ENCODE measurements at regions not wholly inside any gene's neighbourhood (a gene's known extent, or its start where the extent isn't known, plus 50 kb on each side); places are given as distances from the start of the nearest gene placed in this dataset.

DNA sequence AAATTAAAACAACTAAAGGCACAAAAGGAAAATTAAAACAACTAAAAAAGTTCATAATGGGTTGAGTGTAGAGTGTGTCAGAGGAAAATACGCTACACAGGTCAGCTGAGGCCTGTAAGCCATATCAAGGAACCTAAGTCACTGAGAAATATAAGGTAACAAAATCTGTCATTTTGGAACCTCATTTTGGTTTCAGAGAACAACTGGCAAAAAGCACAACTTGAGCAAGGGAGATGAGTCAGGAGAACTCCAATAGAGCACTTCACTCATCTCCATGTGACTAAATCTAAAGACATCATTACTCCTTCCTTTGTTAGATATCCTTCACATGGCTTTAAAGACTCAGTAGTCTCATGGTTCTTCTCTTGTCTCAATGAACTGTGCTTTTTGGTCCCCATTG lies 269.4 kb upstream of the POU5F2 start:
- DNase-seq (ENCODE audit: low read depth, low spot score), result no peak
- no peak overlapping the region for H3K27ac ChIP-seq (ENCODE audit: low read length)
- no peak for ATAC-seq
- no peaks in the 10 kb centered on the region for H3K9me3 ChIP-seq (ENCODE audit: control insufficient read depth, insufficient read depth, low read depth, low read length)
- TF ChIP-seq POLR2AphosphoS5 (IDR thresholded peaks at IDR 0.05; ENCODE audit: low read depth, low read length) (no peak), SIN3A (IDR thresholded peaks at IDR 0.05; ENCODE audit: borderline replicate concordance, insufficient read depth, low read depth, low read length) (no peak), TCF7L2 (IDR thresholded peaks at IDR 0.05; ENCODE audit: low read depth, low read length) (no peak), CTCF (IDR thresholded peaks at IDR 0.05) (no peak)
- TF ChIP-seq, protein P1, sequence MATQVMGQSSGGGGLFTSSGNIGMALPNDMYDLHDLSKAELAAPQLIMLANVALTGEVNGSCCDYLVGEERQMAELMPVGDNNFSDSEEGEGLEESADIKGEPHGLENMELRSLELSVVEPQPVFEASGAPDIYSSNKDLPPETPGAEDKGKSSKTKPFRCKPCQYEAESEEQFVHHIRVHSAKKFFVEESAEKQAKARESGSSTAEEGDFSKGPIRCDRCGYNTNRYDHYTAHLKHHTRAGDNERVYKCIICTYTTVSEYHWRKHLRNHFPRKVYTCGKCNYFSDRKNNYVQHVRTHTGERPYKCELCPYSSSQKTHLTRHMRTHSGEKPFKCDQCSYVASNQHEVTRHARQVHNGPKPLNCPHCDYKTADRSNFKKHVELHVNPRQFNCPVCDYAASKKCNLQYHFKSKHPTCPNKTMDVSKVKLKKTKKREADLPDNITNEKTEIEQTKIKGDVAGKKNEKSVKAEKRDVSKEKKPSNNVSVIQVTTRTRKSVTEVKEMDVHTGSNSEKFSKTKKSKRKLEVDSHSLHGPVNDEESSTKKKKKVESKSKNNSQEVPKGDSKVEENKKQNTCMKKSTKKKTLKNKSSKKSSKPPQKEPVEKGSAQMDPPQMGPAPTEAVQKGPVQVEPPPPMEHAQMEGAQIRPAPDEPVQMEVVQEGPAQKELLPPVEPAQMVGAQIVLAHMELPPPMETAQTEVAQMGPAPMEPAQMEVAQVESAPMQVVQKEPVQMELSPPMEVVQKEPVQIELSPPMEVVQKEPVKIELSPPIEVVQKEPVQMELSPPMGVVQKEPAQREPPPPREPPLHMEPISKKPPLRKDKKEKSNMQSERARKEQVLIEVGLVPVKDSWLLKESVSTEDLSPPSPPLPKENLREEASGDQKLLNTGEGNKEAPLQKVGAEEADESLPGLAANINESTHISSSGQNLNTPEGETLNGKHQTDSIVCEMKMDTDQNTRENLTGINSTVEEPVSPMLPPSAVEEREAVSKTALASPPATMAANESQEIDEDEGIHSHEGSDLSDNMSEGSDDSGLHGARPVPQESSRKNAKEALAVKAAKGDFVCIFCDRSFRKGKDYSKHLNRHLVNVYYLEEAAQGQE (IDR thresholded peaks at IDR 0.05; ENCODE audit: insufficient read depth in 1 of 2, low read depth in 2 of 2, low read length in 1 of 2), result no peak
- no peaks in the 10 kb centered on the region for H3K4me1 ChIP-seq (ENCODE audit: control insufficient read depth, insufficient read depth, low read length)
- POLR2A ChIA-PET, result no interaction called here
- no peaks in the 10 kb centered on the region for H3K36me3 ChIP-seq (ENCODE audit: control insufficient read depth, insufficient read depth, low read length)
- no TSS peak for BruUV-seq (replicated peaks)
- CTCF ChIA-PET, result no interaction called here
- H3K4me3 ChIP-seq (ENCODE audit: low read depth in 2 of 2, low read length in 2 of 2), result no peak overlapping the region
- H3K27me3 ChIP-seq (ENCODE audit: control insufficient read depth, insufficient read depth, low read length), result no peaks in the 10 kb centered on the region
- intact Hi-C loops (cut with micrococcal nuclease; ENCODE audit: unreplicated experiment), result no loop called here
- in situ Hi-C loops (cut with HindIII; ENCODE audit: low pct_unique_long_range_greater_than_20kb, low sequenced_read_pairs), result no loop called here

DNA sequence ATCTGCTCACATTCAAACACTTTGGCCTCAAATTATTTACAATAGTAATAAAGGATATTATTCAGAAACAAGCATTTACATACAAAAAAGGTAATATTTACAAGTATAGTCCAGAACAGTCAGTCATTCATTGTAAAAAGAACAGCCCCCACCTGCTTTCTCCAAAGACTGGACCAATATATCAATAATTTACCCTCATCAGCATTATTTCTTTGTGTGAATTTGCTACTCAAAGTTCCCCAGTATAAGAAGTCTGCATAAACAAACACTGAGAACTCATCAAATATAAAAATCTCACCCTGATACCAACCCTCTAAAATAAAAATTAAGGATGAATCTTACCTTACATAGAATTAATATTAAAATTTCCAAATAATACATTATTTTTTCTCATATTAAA lies 267.8 kb upstream of the POU5F2 start:
- H3K27me3 ChIP-seq (ENCODE audit: control insufficient read depth, insufficient read depth, low read length), result no peaks in the 10 kb centered on the region
- DNase-seq (ENCODE audit: low read depth, low spot score) (no peak), ATAC-seq (no peak)
- no peak overlapping the region for H3K27ac ChIP-seq (ENCODE audit: low read length)
- ChIA-PET POLR2A (no interaction called here), CTCF (no interaction called here)
- H3K4me3 ChIP-seq (ENCODE audit: low read depth in 2 of 2, low read length in 2 of 2), result no peak overlapping the region
- no peaks in the 10 kb centered on the region for H3K36me3 ChIP-seq (ENCODE audit: control insufficient read depth, insufficient read depth, low read length)
- no TSS peak for BruUV-seq (replicated peaks)
- in situ Hi-C loops (cut with HindIII; ENCODE audit: low pct_unique_long_range_greater_than_20kb, low sequenced_read_pairs), result no loop called here
- intact Hi-C loops (cut with micrococcal nuclease; ENCODE audit: unreplicated experiment), result no loop called here
- peaks cover 3% of the 10 kb centered on the region; the same call in 1 of the 2 replicates for H3K9me3 ChIP-seq (ENCODE audit: control insufficient read depth, insufficient read depth, low read depth, low read length)
- H3K4me1 ChIP-seq (ENCODE audit: control insufficient read depth, insufficient read depth, low read length), result no peaks in the 10 kb centered on the region
- TF ChIP-seq CTCF (IDR thresholded peaks at IDR 0.05), result no peak
- TF ChIP-seq POLR2AphosphoS5 (IDR thresholded peaks at IDR 0.05; ENCODE audit: low read depth, low read length), result no peak
- TF ChIP-seq, protein P1 (IDR thresholded peaks at IDR 0.05; ENCODE audit: insufficient read depth in 1 of 2, low read depth in 2 of 2, low read length in 1 of 2), result no peak
- TF ChIP-seq SIN3A (IDR thresholded peaks at IDR 0.05; ENCODE audit: borderline replicate concordance, insufficient read depth, low read depth, low read length), result no peak
- no peak for TF ChIP-seq TCF7L2 (IDR thresholded peaks at IDR 0.05; ENCODE audit: low read depth, low read length)

All from Panc1 (cell line).